ENCODE measurements at regions not wholly inside any gene's neighbourhood (a gene's known extent, or its start where the extent isn't known, plus 50 kb on each side); places are given as distances from the start of the nearest gene placed in this dataset.

DNA sequence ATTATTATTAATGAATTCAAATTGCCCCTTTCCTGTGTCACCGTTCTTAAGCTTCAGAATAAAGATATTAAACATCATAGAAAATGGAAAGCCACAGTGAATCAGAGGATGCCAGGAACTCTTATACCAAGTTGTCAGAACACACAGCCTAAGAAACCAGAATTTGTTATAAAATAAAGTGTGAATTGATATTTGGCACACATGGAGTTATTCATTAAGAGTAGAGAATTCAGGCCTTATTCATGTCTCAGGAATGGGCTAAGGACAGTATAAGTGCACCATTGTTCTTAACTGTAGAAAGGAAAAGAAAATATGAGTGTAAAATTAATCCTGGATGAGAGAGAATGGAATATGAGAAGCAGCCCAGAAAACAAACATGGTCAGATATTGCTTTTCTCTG is 86.7 kb upstream of the ATP8B1 start:
- no peaks in the 10 kb centered on the region for H3K36me3 ChIP-seq (replicated peaks; ENCODE audit: insufficient read depth, low read length)
- no peaks in the 10 kb centered on the region for H3K79me2 ChIP-seq (ENCODE audit: low read length)
- TF ChIP-seq EZH2phosphoT487 (IDR thresholded peaks at IDR 0.05; ENCODE audit: low read length) (no peak), EZH2 (optimal IDR thresholded peaks at IDR 0.05; ENCODE audit: low read depth, low read length) (no peak)
- TF ChIP-seq, protein P1, sequence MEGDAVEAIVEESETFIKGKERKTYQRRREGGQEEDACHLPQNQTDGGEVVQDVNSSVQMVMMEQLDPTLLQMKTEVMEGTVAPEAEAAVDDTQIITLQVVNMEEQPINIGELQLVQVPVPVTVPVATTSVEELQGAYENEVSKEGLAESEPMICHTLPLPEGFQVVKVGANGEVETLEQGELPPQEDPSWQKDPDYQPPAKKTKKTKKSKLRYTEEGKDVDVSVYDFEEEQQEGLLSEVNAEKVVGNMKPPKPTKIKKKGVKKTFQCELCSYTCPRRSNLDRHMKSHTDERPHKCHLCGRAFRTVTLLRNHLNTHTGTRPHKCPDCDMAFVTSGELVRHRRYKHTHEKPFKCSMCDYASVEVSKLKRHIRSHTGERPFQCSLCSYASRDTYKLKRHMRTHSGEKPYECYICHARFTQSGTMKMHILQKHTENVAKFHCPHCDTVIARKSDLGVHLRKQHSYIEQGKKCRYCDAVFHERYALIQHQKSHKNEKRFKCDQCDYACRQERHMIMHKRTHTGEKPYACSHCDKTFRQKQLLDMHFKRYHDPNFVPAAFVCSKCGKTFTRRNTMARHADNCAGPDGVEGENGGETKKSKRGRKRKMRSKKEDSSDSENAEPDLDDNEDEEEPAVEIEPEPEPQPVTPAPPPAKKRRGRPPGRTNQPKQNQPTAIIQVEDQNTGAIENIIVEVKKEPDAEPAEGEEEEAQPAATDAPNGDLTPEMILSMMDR (IDR thresholded peaks at IDR 0.05; ENCODE audit: low read length) = no peak
- no peaks in the 10 kb centered on the region for H4K20me1 ChIP-seq (ENCODE audit: insufficient read depth, low read length)
- H3K9me2 ChIP-seq (replicated peaks; ENCODE audit: insufficient read depth, low read length) = no peaks in the 10 kb centered on the region
- no peak overlapping the region for H2AFZ ChIP-seq (ENCODE audit: low read length)
- peaks cover 13% of the 10 kb centered on the region for H3K4me1 ChIP-seq (ENCODE audit: low read length)
- no peak overlapping the region for H3K4me3 ChIP-seq (ENCODE audit: low read length)
- no peak for DNase-seq
- H3K9ac ChIP-seq (ENCODE audit: low read length) = no peak overlapping the region
- H3F3A ChIP-seq (ENCODE audit: insufficient read depth, low read length) = no peaks in the 10 kb centered on the region
- H3K27ac ChIP-seq (ENCODE audit: low read length) = no peak overlapping the region
- no peaks in the 10 kb centered on the region for H3K27me3 ChIP-seq (replicated peaks; ENCODE audit: insufficient read depth, low read length)
- no peaks in the 10 kb centered on the region for H3K9me3 ChIP-seq (replicated peaks; ENCODE audit: insufficient read depth, low read length)
- no peak overlapping the region for H3K4me2 ChIP-seq (ENCODE audit: low read depth, low read length)

DNA sequence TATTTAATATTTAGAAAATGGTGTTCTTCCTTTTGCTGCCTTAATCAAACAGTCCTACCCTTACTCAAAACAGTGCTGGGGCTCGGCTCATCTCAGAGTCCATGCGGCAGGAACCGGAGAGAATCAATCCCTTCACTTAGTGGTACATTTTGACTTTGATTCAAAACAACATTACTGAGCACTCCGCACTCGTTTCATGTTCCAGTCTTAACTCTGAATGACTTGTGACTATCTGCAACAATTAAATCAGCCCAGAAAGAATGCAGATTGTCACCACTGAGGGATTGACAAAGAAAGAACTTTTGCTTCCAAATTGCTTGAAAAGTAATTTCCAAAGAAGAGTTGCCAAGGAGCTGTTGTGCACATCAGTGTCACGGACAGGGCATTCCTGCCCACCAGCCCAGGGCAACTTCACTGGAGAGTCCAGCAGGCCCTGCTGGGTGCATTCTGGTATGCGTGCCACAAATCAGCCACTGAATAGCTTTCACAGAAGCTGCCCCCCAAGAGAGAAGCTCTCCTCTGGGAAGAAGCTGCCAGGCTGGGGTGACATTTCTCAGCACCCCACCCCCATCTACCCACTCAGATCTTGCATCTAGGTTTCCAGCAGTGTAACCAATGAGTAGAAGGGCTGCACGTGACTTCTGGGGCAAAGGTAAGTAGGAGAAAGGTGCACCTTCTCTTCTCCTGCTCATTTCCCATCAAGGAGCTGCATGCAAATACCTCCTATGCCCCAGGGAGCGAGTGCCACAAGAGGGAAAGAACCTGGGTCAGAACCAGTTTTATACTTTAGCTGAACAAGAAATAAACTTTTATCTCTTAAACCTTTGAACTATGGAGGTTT is 84.6 kb upstream of the ATP8B1 start:
- no peak overlapping the region for H2AFZ ChIP-seq (ENCODE audit: low read length)
- H3F3A ChIP-seq (ENCODE audit: insufficient read depth, low read length) = no peaks in the 10 kb centered on the region
- peaks cover 13% of the 10 kb centered on the region for H3K4me1 ChIP-seq (ENCODE audit: low read length)
- no peak overlapping the region for H3K27ac ChIP-seq (ENCODE audit: low read length)
- H3K9me3 ChIP-seq (replicated peaks; ENCODE audit: insufficient read depth, low read length) = no peaks in the 10 kb centered on the region
- no peak overlapping the region for H3K4me2 ChIP-seq (ENCODE audit: low read depth, low read length)
- no peaks in the 10 kb centered on the region for H4K20me1 ChIP-seq (ENCODE audit: insufficient read depth, low read length)
- DNase-seq = no peak
- no peaks in the 10 kb centered on the region for H3K36me3 ChIP-seq (replicated peaks; ENCODE audit: insufficient read depth, low read length)
- H3K9ac ChIP-seq (ENCODE audit: low read length) = no peak overlapping the region
- no peaks in the 10 kb centered on the region for H3K9me2 ChIP-seq (replicated peaks; ENCODE audit: insufficient read depth, low read length)
- H3K4me3 ChIP-seq (ENCODE audit: low read length) = no peak overlapping the region
- H3K27me3 ChIP-seq (replicated peaks; ENCODE audit: insufficient read depth, low read length) = no peaks in the 10 kb centered on the region
- H3K79me2 ChIP-seq (ENCODE audit: low read length) = no peaks in the 10 kb centered on the region
- TF ChIP-seq, protein P1 (IDR thresholded peaks at IDR 0.05; ENCODE audit: low read length) = no peak
- TF ChIP-seq EZH2phosphoT487 (IDR thresholded peaks at IDR 0.05; ENCODE audit: low read length) (no peak), EZH2 (optimal IDR thresholded peaks at IDR 0.05; ENCODE audit: low read depth, low read length) (no peak)

DNA sequence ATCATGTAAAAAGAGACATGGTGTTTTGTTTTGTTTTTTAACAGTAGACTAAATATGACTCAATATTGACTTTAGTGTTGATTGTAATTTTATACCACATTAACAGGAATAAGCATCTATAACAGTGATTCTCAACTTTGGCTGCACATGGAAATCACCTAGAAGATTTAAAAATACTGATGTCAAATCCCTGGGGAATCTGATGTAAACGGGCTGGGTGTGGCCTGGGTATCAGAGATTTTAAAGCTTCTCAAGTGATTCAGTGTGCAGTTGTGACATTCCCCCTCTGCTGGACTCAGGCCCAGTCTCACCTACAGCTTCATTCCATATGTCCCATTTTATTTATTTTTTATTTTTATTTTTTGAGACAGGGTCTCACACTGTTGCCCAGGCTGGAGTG is 82.8 kb upstream of the ATP8B1 start:
- H3K4me2 ChIP-seq (ENCODE audit: low read depth, low read length) = no peak overlapping the region
- H3K27me3 ChIP-seq (replicated peaks; ENCODE audit: insufficient read depth, low read length) = no peaks in the 10 kb centered on the region
- no peak overlapping the region for H2AFZ ChIP-seq (ENCODE audit: low read length)
- no peaks in the 10 kb centered on the region for H3K9me3 ChIP-seq (replicated peaks; ENCODE audit: insufficient read depth, low read length)
- no peak for TF ChIP-seq EZH2phosphoT487 (IDR thresholded peaks at IDR 0.05; ENCODE audit: low read length)
- TF ChIP-seq, protein P1 (IDR thresholded peaks at IDR 0.05; ENCODE audit: low read length) = no peak
- no peak for TF ChIP-seq EZH2 (optimal IDR thresholded peaks at IDR 0.05; ENCODE audit: low read depth, low read length)
- H3K9me2 ChIP-seq (replicated peaks; ENCODE audit: insufficient read depth, low read length) = no peaks in the 10 kb centered on the region
- H3K4me1 ChIP-seq (ENCODE audit: low read length) = 0 out of 2 replicates have a peak, but pooled peaks cover 3% of the 10 kb centered on the region
- DNase-seq = no peak
- no peaks in the 10 kb centered on the region for H3K36me3 ChIP-seq (replicated peaks; ENCODE audit: insufficient read depth, low read length)
- no peaks in the 10 kb centered on the region for H3K79me2 ChIP-seq (ENCODE audit: low read length)
- no peak overlapping the region for H3K4me3 ChIP-seq (ENCODE audit: low read length)
- no peak overlapping the region for H3K27ac ChIP-seq (ENCODE audit: low read length)
- no peaks in the 10 kb centered on the region for H4K20me1 ChIP-seq (ENCODE audit: insufficient read depth, low read length)
- H3F3A ChIP-seq (ENCODE audit: insufficient read depth, low read length) = no peaks in the 10 kb centered on the region
- H3K9ac ChIP-seq (ENCODE audit: low read length) = no peak overlapping the region
